HUES48 (cell line): ENCODE measurements at regions not wholly inside any gene's neighbourhood (a gene's known extent, or its start where the extent isn't known, plus 50 kb on each side); places are given as distances from the start of the nearest gene placed in this dataset.
A peak's percentile ranks its signal among the peaks of the same experiment; 100 is the strongest.

Experiments
- H3K27ac ChIP-seq: one replicate; pipeline ENCODE4 v1.7.0; 2013; ENCODE audit warnings: low read depth, low read length, inconsistent platforms
- H3K27me3 ChIP-seq: 2 replicates; pipeline ENCODE4 v1.6.1; 2013; ENCODE audit warnings: mild to moderate bottlenecking, low read length; ENCODE audit not compliant: control insufficient read depth, insufficient read depth
- H3K36me3 ChIP-seq: 2 replicates; pipeline ENCODE4 v1.6.1; 2013; ENCODE audit warnings: low read length; ENCODE audit not compliant: control insufficient read depth, insufficient read depth
- H3K4me1 ChIP-seq: 2 replicates; pipeline ENCODE4 v1.6.1; 2013; ENCODE audit warnings: mild to moderate bottlenecking, low read length; ENCODE audit not compliant: control insufficient read depth, insufficient read depth
- H3K4me3 ChIP-seq: 2 replicates; pipeline ENCODE4 v1.5.1; 2013; ENCODE audit warnings: mild to moderate bottlenecking, low read depth, low read length
- H3K9ac ChIP-seq: 2 replicates; pipeline ENCODE4 v1.6.1; 2013; ENCODE audit warnings: mild to moderate bottlenecking, low read depth, low read length, moderate library complexity
- H3K9me3 ChIP-seq: 2 replicates; pipeline ENCODE4 v1.6.1; 2013; ENCODE audit warnings: low read length; ENCODE audit not compliant: control insufficient read depth, insufficient read depth

GRCh38 chr2:226059961-226060627 is 660.6 kb downstream of the NYAP2 start:
- H3K9ac ChIP-seq = no peak overlapping the region
- H3K4me1 ChIP-seq = no peaks in the 10 kb centered on the region; the same call in 1 of the 2 replicates
- H3K27ac ChIP-seq = no peak overlapping the region
- H3K36me3 ChIP-seq = no peaks in the 10 kb centered on the region
- H3K27me3 ChIP-seq = no peaks in the 10 kb centered on the region
- no peak overlapping the region for H3K4me3 ChIP-seq
- H3K9me3 ChIP-seq = no peaks in the 10 kb centered on the region

- Histone ChIP-seq H3K4me3 (no peak overlapping the region), H3K27me3 (no peaks in the 10 kb centered on the region), H3K36me3 (no peaks in the 10 kb centered on the region), H3K27ac (no peak overlapping the region), H3K9me3 (no peaks in the 10 kb centered on the region), H3K4me1 (peaks cover 5% of the 10 kb centered on the region), H3K9ac (no peak overlapping the region)
Observed at GRCh38 chr2:226057914-226058313, 658.4 kb downstream of the NYAP2 start.

GRCh38 chr2:226057365-226057764 is 657.9 kb downstream of the NYAP2 start:
- Histone ChIP-seq H3K9me3 (no peaks in the 10 kb centered on the region), H3K4me3 (no peak overlapping the region), H3K4me1 (peaks cover 5% of the 10 kb centered on the region), H3K9ac (no peak overlapping the region), H3K27me3 (no peaks in the 10 kb centered on the region), H3K27ac (no peak overlapping the region), H3K36me3 (no peaks in the 10 kb centered on the region)

- H3K9me3 ChIP-seq = no peaks in the 10 kb centered on the region
Observed at GRCh38 chr2:226052772-226053416, 653.4 kb downstream of the NYAP2 start.

GRCh38 chr2:226050822-226051221 is 651.3 kb downstream of the NYAP2 start:
- Histone ChIP-seq H3K4me1 (peaks cover 8% of the 10 kb centered on the region), H3K9me3 (no peaks in the 10 kb centered on the region), H3K27ac (no peak overlapping the region), H3K36me3 (no peaks in the 10 kb centered on the region), H3K27me3 (no peaks in the 10 kb centered on the region), H3K4me3 (no peak overlapping the region), H3K9ac (no peak overlapping the region)

More at GRCh38 chr2:226052772-226053416, 653.4 kb downstream of the NYAP2 start:
- peaks cover 8% of the 10 kb centered on the region for H3K4me1 ChIP-seq
- no peaks in the 10 kb centered on the region for H3K27me3 ChIP-seq
- H3K36me3 ChIP-seq = no peaks in the 10 kb centered on the region
- no peak overlapping the region for H3K27ac ChIP-seq
- H3K9ac ChIP-seq = no peak overlapping the region
- H3K4me3 ChIP-seq = no peak overlapping the region

DNA sequence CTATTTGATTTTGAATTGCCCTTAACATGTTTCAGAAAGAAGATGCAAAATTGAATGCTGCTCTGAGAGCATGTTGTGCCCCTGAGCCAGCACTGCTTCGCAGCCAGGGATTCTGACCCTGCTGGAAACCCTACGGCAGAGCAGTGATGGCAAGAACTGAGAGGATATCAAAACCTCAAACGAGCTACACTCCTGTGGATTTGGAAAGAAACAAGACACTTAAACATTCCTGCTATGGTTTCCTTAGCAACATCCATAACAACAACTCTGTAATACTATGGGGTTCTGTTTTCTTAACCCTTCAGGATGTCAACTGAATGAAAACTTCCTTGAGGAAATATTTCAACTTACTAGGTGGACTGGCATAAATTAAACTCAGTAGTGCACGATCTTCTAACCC is 649.1 kb downstream of the NYAP2 start:
- H3K36me3 ChIP-seq = no peaks in the 10 kb centered on the region
- H3K27ac ChIP-seq = no peak overlapping the region
- H3K27me3 ChIP-seq = no peaks in the 10 kb centered on the region
- no peak overlapping the region for H3K4me3 ChIP-seq
- H3K4me1 ChIP-seq = peaks cover 8% of the 10 kb centered on the region
- H3K9ac ChIP-seq = no peak overlapping the region
- H3K9me3 ChIP-seq = no peaks in the 10 kb centered on the region

DNA sequence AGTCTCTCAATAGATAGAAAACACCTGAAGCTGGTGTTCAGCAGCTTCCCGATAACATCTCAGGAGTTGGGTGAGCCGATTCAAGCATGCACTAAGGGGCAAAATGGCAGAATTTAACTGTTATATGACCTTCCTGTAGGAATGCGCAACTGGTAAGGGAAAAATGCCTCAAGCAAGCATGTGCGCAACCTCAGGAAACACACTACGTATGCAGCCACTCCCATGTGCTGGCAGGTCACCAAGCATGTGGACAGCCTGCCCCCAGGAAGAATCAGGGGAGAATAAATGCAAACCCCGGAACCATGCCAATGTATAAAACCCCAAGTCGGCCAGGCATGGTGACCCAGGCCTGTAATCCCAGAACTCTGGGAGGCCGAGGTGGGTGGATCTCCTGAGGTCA is 645.6 kb downstream of the NYAP2 start:
- Histone ChIP-seq H3K9ac (no peak overlapping the region), H3K4me3 (no peak overlapping the region), H3K9me3 (no peaks in the 10 kb centered on the region), H3K27ac (no peak overlapping the region), H3K36me3 (no peaks in the 10 kb centered on the region), H3K27me3 (no peaks in the 10 kb centered on the region), H3K4me1 (0 out of 2 replicates have a peak, but pooled peaks cover 3% of the 10 kb centered on the region)

GRCh38 chr2:226040344-226040900 is 640.9 kb downstream of the NYAP2 start:
- Histone ChIP-seq H3K36me3 (no peaks in the 10 kb centered on the region), H3K9ac (no peak overlapping the region), H3K4me3 (no peak overlapping the region), H3K4me1 (no peaks in the 10 kb centered on the region), H3K27ac (no peak overlapping the region), H3K27me3 (no peaks in the 10 kb centered on the region), H3K9me3 (no peaks in the 10 kb centered on the region)

GRCh38 chr2:226037526-226037925 is 638.0 kb downstream of the NYAP2 start:
- Histone ChIP-seq H3K27ac (no peak overlapping the region), H3K9ac (no peak overlapping the region), H3K27me3 (no peaks in the 10 kb centered on the region), H3K4me1 (peaks cover 2% of the 10 kb centered on the region; the same call in 1 of the 2 replicates), H3K36me3 (no peaks in the 10 kb centered on the region), H3K9me3 (no peaks in the 10 kb centered on the region), H3K4me3 (no peak overlapping the region)

DNA sequence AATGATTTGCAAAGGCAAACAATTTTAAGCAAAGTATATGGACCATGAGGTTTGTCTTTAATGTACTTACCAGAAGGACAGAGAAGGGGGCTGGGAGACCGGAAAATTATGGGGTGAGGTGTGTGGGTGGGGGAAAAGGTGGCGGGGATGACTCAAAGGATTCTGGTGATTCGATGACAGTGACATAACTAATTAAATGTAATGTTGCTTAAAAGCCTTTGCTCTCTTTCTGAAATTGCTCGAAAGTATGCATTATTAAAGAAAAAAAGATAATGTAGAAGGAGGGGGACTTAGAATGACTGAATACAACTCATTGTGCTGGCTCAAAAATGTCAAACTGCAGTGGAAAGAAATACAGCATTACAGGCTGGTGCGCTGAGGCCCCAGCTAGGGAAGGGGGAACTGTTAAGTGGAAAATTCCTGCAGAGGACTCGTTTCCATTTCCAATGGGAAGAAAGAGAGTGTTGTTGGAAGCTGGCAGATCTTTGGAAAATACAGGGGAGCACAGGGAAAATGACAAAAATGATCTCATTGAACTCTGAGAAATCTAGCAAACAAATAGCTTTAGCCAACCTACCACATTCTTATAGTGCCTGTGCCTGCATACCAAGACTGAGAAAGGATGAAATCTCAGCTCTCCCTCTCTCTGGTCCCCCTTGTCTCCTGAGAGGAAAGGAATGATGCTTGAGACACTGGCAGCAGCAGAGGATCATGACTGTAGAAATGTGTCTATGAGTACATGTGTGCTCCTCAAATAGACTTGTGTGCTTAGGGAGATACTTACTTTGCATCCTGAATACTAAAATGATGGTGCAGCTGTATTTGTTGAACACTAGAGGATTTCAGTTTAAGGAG is 632.4 kb downstream of the NYAP2 start:
- no peaks in the 10 kb centered on the region for H3K27me3 ChIP-seq
- H3K36me3 ChIP-seq = no peaks in the 10 kb centered on the region
- H3K9ac ChIP-seq = 0 out of 2 replicates have a peak overlapping the region, but pooled peaks have one; percentile 82
- peak overlapping the region; percentile 90 for H3K27ac ChIP-seq
- H3K4me1 ChIP-seq = peaks cover 19% of the 10 kb centered on the region
- peak overlapping the region; percentile 76 for H3K4me3 ChIP-seq
- no peaks in the 10 kb centered on the region for H3K9me3 ChIP-seq
